ENCODE measurements at regions not wholly inside any gene's neighbourhood (a gene's known extent, or its start where the extent isn't known, plus 50 kb on each side); places are given as distances from the start of the nearest gene placed in this dataset.
A peak's percentile ranks its signal among the peaks of the same experiment; 100 is the strongest.

GRCh38 chr11:116166573-116167465 lies 606.0 kb downstream of the BUD13 start:
- no peak for DNase-seq (ENCODE audit: low read depth, low spot score)

- no peak for DNase-seq (ENCODE audit: low read depth, low spot score)
These were observed 607.9 kb downstream of the BUD13 start for GRCh38 chr11:116164843-116165242.

GRCh38 chr11:116162886-116163230 lies 609.9 kb downstream of the BUD13 start:
- DNase-seq (ENCODE audit: low read depth, low spot score) = peak; percentile 40

- no peak for DNase-seq (ENCODE audit: low read depth, low spot score)
These were observed 610.5 kb downstream of the BUD13 start for GRCh38 chr11:116162086-116162885.

- DNase-seq (ENCODE audit: low read depth, low spot score) = no peak
These were observed 624.1 kb downstream of the BUD13 start for GRCh38 chr11:116148645-116149044.

GRCh38 chr11:116148056-116148455 lies 624.7 kb downstream of the BUD13 start:
- DNase-seq (ENCODE audit: low read depth, low spot score) = peak; percentile 80

- no peak for DNase-seq (ENCODE audit: low read depth, low spot score)
These were observed 627.5 kb downstream of the BUD13 start for GRCh38 chr11:116145187-116145865.

GRCh38 chr11:116144387-116144958 lies 628.3 kb downstream of the BUD13 start:
- peak; percentile 12 for DNase-seq (ENCODE audit: low read depth, low spot score)

- no peak for DNase-seq (ENCODE audit: low read depth, low spot score)
These were observed 634.1 kb upstream of the CADM1 start for GRCh38 chr11:116138280-116138679.

- DNase-seq (ENCODE audit: low read depth, low spot score) = no peak
These were observed 633.5 kb upstream of the CADM1 start for GRCh38 chr11:116137753-116138152.

- DNase-seq (ENCODE audit: low read depth, low spot score) = no peak
These were observed 632.9 kb upstream of the CADM1 start for GRCh38 chr11:116136987-116137674.

- no peak for DNase-seq (ENCODE audit: low read depth, low spot score)
These were observed 631.7 kb upstream of the CADM1 start for GRCh38 chr11:116135891-116136290.

- DNase-seq (ENCODE audit: low read depth, low spot score) = no peak
These were observed 630.2 kb upstream of the CADM1 start for GRCh38 chr11:116134450-116134849.

- DNase-seq (ENCODE audit: low read depth, low spot score) = no peak
These were observed 628.2 kb upstream of the CADM1 start for GRCh38 chr11:116132273-116132978.

GRCh38 chr11:116130122-116130521 lies 625.9 kb upstream of the CADM1 start:
- DNase-seq (ENCODE audit: low read depth, low spot score) = no peak

- DNase-seq (ENCODE audit: low read depth, low spot score) = no peak
These were observed 625.2 kb upstream of the CADM1 start for GRCh38 chr11:116129456-116129855.

- no peak for DNase-seq (ENCODE audit: low read depth, low spot score)
These were observed 622.3 kb upstream of the CADM1 start for GRCh38 chr11:116126562-116126961.

- no peak for DNase-seq (ENCODE audit: low read depth, low spot score)
These were observed 620.9 kb upstream of the CADM1 start for GRCh38 chr11:116124922-116125714.

- DNase-seq (ENCODE audit: low read depth, low spot score) = no peak
These were observed 619.5 kb upstream of the CADM1 start for GRCh38 chr11:116123739-116124138.
